H1 (cell line): ENCODE measurements at regions not wholly inside any gene's neighbourhood (a gene's known extent, or its start where the extent isn't known, plus 50 kb on each side); places are given as distances from the start of the nearest gene placed in this dataset.

Experiments used
- CTCF ChIA-PET: fragments of 300-600 bp; sonication (Branson Sonifier 250); formaldehyde crosslinking; loops from one replicate; lab custom pipeline; 2021; ENCODE audit not compliant: partially characterized antibody; lab: Charles Lee
- POLR2A ChIA-PET: fragments of 300-600 bp; sonication (Branson Sonifier 250); formaldehyde crosslinking; loops from one replicate; lab custom pipeline; 2021; ENCODE audit warnings: inconsistent platforms; ENCODE audit not compliant: partially characterized antibody; lab: Charles Lee
- DNase-seq, 2 experiments: peaks; one replicate each; pipeline versions ENCODE4 v3.0.0 to v3.0.0-alpha.2; 2010 to 2022; ENCODE audit warnings: low spot score in 2 of 2, low read depth in 1 of 2, mixed read lengths in 1 of 2
- FAIRE-seq: peaks from 2 replicates; lab custom pipeline; 2011; peaks lifted over from hg19 to GRCh38; lab: Jason Lieb, UNC
- H2AFZ ChIP-seq: 2 replicates; pipeline ENCODE4 v1.8.1; 2012; ENCODE audit warnings: low read length, inconsistent platforms
- H2AK5ac ChIP-seq: 2 replicates; pipeline ENCODE4 v1.6.1; 2013; ENCODE audit warnings: low read depth, low read length
- H2BK120ac ChIP-seq: replicated peaks from 2 replicates; pipeline ENCODE3; 2013; ENCODE audit warnings: low read depth, low read length, inconsistent platforms
- H2BK12ac ChIP-seq: 2 replicates; pipeline ENCODE4 v1.6.1; 2013; ENCODE audit warnings: low read depth, low read length
- H2BK15ac ChIP-seq: 2 replicates; pipeline ENCODE4 v1.6.1; 2013; ENCODE audit warnings: low read length
- H2BK20ac ChIP-seq: 2 replicates; pipeline ENCODE4 v1.6.1; 2013; ENCODE audit warnings: low read length
- H2BK5ac ChIP-seq: 2 replicates; pipeline ENCODE4 v1.6.1; 2013; ENCODE audit warnings: low read depth, low read length
- H3K14ac ChIP-seq: 2 replicates; pipeline ENCODE4 v1.6.1; 2013; ENCODE audit warnings: inconsistent platforms; ENCODE audit not compliant: insufficient read length
- H3K18ac ChIP-seq: 2 replicates; pipeline ENCODE4 v1.6.1; 2013; ENCODE audit warnings: low read length; ENCODE audit errors: extremely low read depth
- H3K23ac ChIP-seq: 2 replicates; pipeline ENCODE4 v1.6.1; 2013; ENCODE audit warnings: inconsistent platforms; ENCODE audit not compliant: insufficient read length
- H3K23me2 ChIP-seq: 2 replicates; pipeline ENCODE4 v1.6.1; 2013; ENCODE audit warnings: low read depth, low read length
- H3K27ac ChIP-seq: 2 replicates; pipeline ENCODE4 v1.6.1; 2011; ENCODE audit warnings: low read depth, low read length, inconsistent platforms
- H3K27me3 ChIP-seq, 4 experiments: replicated peaks in 1 of 4; 1 replicate in 1 of 4; 2 replicates in 3 of 4; pipeline versions ENCODE4 v1.6.1 to v1.8.1; 2011 to 2013; ENCODE audit warnings: low read length in 3 of 4, mild to moderate bottlenecking in 3 of 4, inconsistent platforms in 2 of 4, mixed read lengths in 2 of 4, moderate library complexity in 1 of 4; ENCODE audit not compliant: control insufficient read depth in 3 of 4, insufficient read depth in 3 of 4; ENCODE audit errors: extremely low read depth in 1 of 4
- H3K36me3 ChIP-seq, 4 experiments: 2 replicates each; pipeline versions ENCODE4 v1.6.1 to v1.8.1; 2011 to 2013; ENCODE audit warnings: mild to moderate bottlenecking in 4 of 4, low read length in 3 of 4, moderate library complexity in 2 of 4, control low read depth in 1 of 4, inconsistent platforms in 1 of 4; ENCODE audit not compliant: insufficient read depth in 4 of 4, control insufficient read depth in 2 of 4
- H3K4ac ChIP-seq: replicated peaks from 2 replicates; pipeline ENCODE3; 2013; ENCODE audit warnings: low read length, low read depth, mixed read lengths, inconsistent platforms; ENCODE audit not compliant: insufficient read length
- H3K4me1 ChIP-seq, 4 experiments: replicated peaks in 1 of 4; 1 replicate in 1 of 4; 2 replicates in 3 of 4; pipeline versions ENCODE4 v1.6.1 to v1.8.1; 2011 to 2013; ENCODE audit warnings: low read length in 3 of 4, inconsistent platforms in 2 of 4, mixed read lengths in 1 of 4; ENCODE audit not compliant: insufficient read depth in 4 of 4, control insufficient read depth in 3 of 4
- H3K4me2 ChIP-seq, 2 experiments: 2 replicates each; pipeline versions ENCODE4 v1.6.1 to v1.8.1; 2011 to 2013; ENCODE audit warnings: low read depth in 2 of 2, low read length in 2 of 2, control low read depth in 1 of 2, inconsistent platforms in 1 of 2, mild to moderate bottlenecking in 1 of 2; ENCODE audit not compliant: insufficient read depth in 1 of 2
- H3K4me3 ChIP-seq, 4 experiments: fragments of 200-600, 300-600 bp in 1 of 4; sonication (generic), shearing (Covaris generic), sonication (Bioruptor Twin) in 1 of 4; 2 replicates each; pipeline versions ENCODE4 v1.5.1 to v1.8.1; 2011 to 2016; ENCODE audit warnings: low read length in 4 of 4, low read depth in 3 of 4, control low read depth in 2 of 4, inconsistent platforms in 2 of 4, mild to moderate bottlenecking in 2 of 4, mixed read lengths in 1 of 4, moderate library complexity in 1 of 4; ENCODE audit not compliant: insufficient read depth in 2 of 4; ENCODE audit errors: extremely low read depth in 1 of 4
- H3K56ac ChIP-seq: replicated peaks from 2 replicates; pipeline ENCODE3; 2013; ENCODE audit warnings: low read depth, mild to moderate bottlenecking, mixed read lengths, low read length, inconsistent platforms; ENCODE audit not compliant: insufficient read length
- H3K79me1 ChIP-seq: 2 replicates; pipeline ENCODE4 v1.6.1; 2013; ENCODE audit warnings: low read depth, low read length, control low read depth
- H3K79me2 ChIP-seq, 2 experiments: 2 replicates each; pipeline versions ENCODE4 v1.6.1 to v1.8.1; 2012 to 2013; ENCODE audit warnings: low read length in 2 of 2, mild to moderate bottlenecking in 2 of 2, inconsistent platforms in 1 of 2; ENCODE audit not compliant: insufficient read depth in 2 of 2, control insufficient read depth in 1 of 2
- H3K9ac ChIP-seq, 4 experiments: replicated peaks in 1 of 4; 1 replicate in 1 of 4; 2 replicates in 3 of 4; pipeline versions ENCODE4 v1.6.1 to v1.8.1; 2011 to 2013; ENCODE audit warnings: low read depth in 3 of 4, low read length in 3 of 4, control low read depth in 2 of 4, mild to moderate bottlenecking in 2 of 4, moderate library complexity in 2 of 4, inconsistent platforms in 1 of 4; ENCODE audit errors: extremely low read depth in 1 of 4
- H3K9me3 ChIP-seq, 2 experiments: 2 replicates each; pipeline versions ENCODE4 v1.6.1 to v1.8.1; 2012 to 2013; ENCODE audit warnings: mild to moderate bottlenecking in 2 of 2, moderate library complexity in 2 of 2, control low read depth in 1 of 2, inconsistent platforms in 1 of 2, low read depth in 1 of 2, low read length in 1 of 2, mixed read lengths in 1 of 2; ENCODE audit not compliant: insufficient read depth in 2 of 2
- H4K20me1 ChIP-seq, 2 experiments: replicated peaks in 1 of 2; 2 replicates each; pipeline versions ENCODE3 to v1.8.1; 2011 to 2013; ENCODE audit warnings: inconsistent platforms in 2 of 2, low read length in 2 of 2, mild to moderate bottlenecking in 1 of 2; ENCODE audit not compliant: insufficient read depth in 2 of 2, control insufficient read depth in 1 of 2
- H4K5ac ChIP-seq: 2 replicates; pipeline ENCODE4 v1.6.1; 2013; ENCODE audit warnings: low read length, low read depth, mixed read lengths, inconsistent platforms; ENCODE audit not compliant: insufficient read length
- H4K8ac ChIP-seq: 2 replicates; pipeline ENCODE4 v1.8.0; 2013; ENCODE audit warnings: mild to moderate bottlenecking, moderate library complexity, low read length, inconsistent platforms; ENCODE audit not compliant: insufficient read depth; ENCODE audit errors: extremely low read depth
- H4K91ac ChIP-seq: replicated peaks from 2 replicates; pipeline ENCODE3; 2013; ENCODE audit warnings: low read length, mixed read lengths, inconsistent platforms; ENCODE audit not compliant: insufficient read length
- ASH2L ChIP-seq: fragments of 200-600, 300-600 bp; sonication (generic); IDR thresholded peaks from one replicate; pipeline ENCODE4 v1.7.1; 2017; ENCODE audit warnings: low read length
- ATF2 ChIP-seq: IDR thresholded peaks from 2 replicates; pipeline ENCODE4 v1.6.1; 2012; ENCODE audit warnings: low read length, inconsistent platforms
- CEBPB ChIP-seq: IDR thresholded peaks from 2 replicates; pipeline ENCODE4 v1.6.1; 2012; ENCODE audit warnings: low read depth, low read length
- EP300 ChIP-seq, 2 experiments: IDR thresholded peaks; 1 replicate in 1 of 2; 2 replicates in 1 of 2; pipeline ENCODE4 v1.6.1; 2011 to 2012; ENCODE audit warnings: low read depth in 2 of 2, low read length in 2 of 2, mild to moderate bottlenecking in 2 of 2, borderline replicate concordance in 1 of 2, inconsistent platforms in 1 of 2, moderate library complexity in 1 of 2
- KDM5A ChIP-seq: fragments of 200-600 bp; IDR thresholded peaks from 2 replicates; pipeline ENCODE4 v1.7.1; 2012; ENCODE audit warnings: mild to moderate bottlenecking, low read length, inconsistent platforms, mixed read lengths
- TAF1 ChIP-seq: IDR thresholded peaks from 2 replicates; pipeline ENCODE4 v1.6.1; 2011; ENCODE audit warnings: mild to moderate bottlenecking, low read depth, low read length
- WGBS, 2 experiments: shearing (Covaris generic) in 1 of 2; methylation state at CpG; one replicate each; pipeline versions ENCODE4 v1.1.6 to v1.1.7; 2013 to 2015; ENCODE audit warnings: low lambda C conversion rate in 2 of 2, mixed read lengths in 2 of 2, inconsistent platforms in 1 of 2, low coverage in 1 of 2, missing lambda C conversion rate in 1 of 2; ENCODE audit not compliant: insufficient replicate concordance in 2 of 2, insufficient coverage in 1 of 2, insufficient read length in 1 of 2; ENCODE audit errors: extremely low coverage in 1 of 2, missing lambda C conversion rate in 1 of 2; 5-methylcytosine and 5-hydroxymethylcytosine counted together

- no peak for FAIRE-seq
- CTCF ChIA-PET, result no interaction called here
Measured at GRCh38 chr7:10588084-10588483, 385.6 kb upstream of the PHF14 start.

More at GRCh38 chr7:10588084-10588483, 385.6 kb upstream of the PHF14 start:
- Histone ChIP-seq H3K18ac (no peak overlapping the region), H3K56ac (no peak overlapping the region), H2BK12ac (no peak overlapping the region), H3K36me3 (no peaks in the 10 kb centered on the region), H4K8ac (no peak overlapping the region), H4K91ac (no peak overlapping the region), H3K27me3 (no peaks in the 10 kb centered on the region), H3K4me1 (no peaks in the 10 kb centered on the region; a peak in 1 of 7 replicates), H2AFZ (no peak overlapping the region), H3K79me2 (no peaks in the 10 kb centered on the region), H2BK5ac (no peak overlapping the region), H3K14ac (no peak overlapping the region), H3K9ac (no peak overlapping the region), H2BK15ac (no peak overlapping the region), H3K23me2 (no peaks in the 10 kb centered on the region), H3K27ac (no peak overlapping the region), H3K4me2 (no peak overlapping the region), H3K4me3 (no peak overlapping the region), H2BK20ac (no peak overlapping the region), H4K20me1 (no peaks in the 10 kb centered on the region), H2AK5ac (no peak overlapping the region), H2BK120ac (no peak overlapping the region), H3K4ac (no peak overlapping the region), H3K9me3 (no peaks in the 10 kb centered on the region), H3K79me1 (no peaks in the 10 kb centered on the region), H4K5ac (no peak overlapping the region), H3K23ac (no peak overlapping the region)
- TF ChIP-seq EP300 (IDR thresholded peaks at IDR 0.05; ENCODE audit: borderline replicate concordance in 1 of 2, low read depth in 2 of 2, low read length in 2 of 2) (no peak), ASH2L (no peak), ATF2 (no peak), CEBPB (no peak), TAF1 (no peak), KDM5A (no peak)
- POLR2A ChIA-PET, result interaction anchor here (0.6 kb wide), 1 partner anchor 549 kb away, joined by 4 read pairs; no protein-coding TSS in a partner anchor
- no peak for DNase-seq
- 96% methylated on average over 1 of the region's 1 CpG; no CpG with 5 or more reads in 1 of the 2 experiments for WGBS, 2 experiments
